H9 (cell line): ENCODE measurements at regions not wholly inside any gene's neighbourhood (a gene's known extent, or its start where the extent isn't known, plus 50 kb on each side); places are given as distances from the start of the nearest gene placed in this dataset.

Experiments used
- DNase-seq: peaks from one replicate; pipeline ENCODE4 v3.0.0-alpha.2; 2017
- H2AFZ ChIP-seq: one replicate; pipeline ENCODE4 v1.6.1; 2013; ENCODE audit warnings: mild to moderate bottlenecking, low read length, control low read depth, moderate library complexity
- H2AK5ac ChIP-seq: 2 replicates; pipeline ENCODE4 v1.6.1; 2013; ENCODE audit warnings: low read length, control low read depth, mixed read lengths; ENCODE audit not compliant: insufficient read length
- H2BK120ac ChIP-seq: one replicate; pipeline ENCODE4 v1.6.1; 2013; ENCODE audit warnings: low read depth, mild to moderate bottlenecking, low read length, control low read depth, inconsistent platforms; ENCODE audit not compliant: poor library complexity, severe bottlenecking
- H2BK12ac ChIP-seq: 2 replicates; pipeline ENCODE4 v1.6.1; 2013; ENCODE audit warnings: low read length, control low read depth, mixed read lengths, low read depth; ENCODE audit not compliant: insufficient read length
- H2BK15ac ChIP-seq: 2 replicates; pipeline ENCODE4 v1.6.1; 2013; ENCODE audit warnings: low read depth, low read length, control low read depth
- H2BK20ac ChIP-seq: one replicate; pipeline ENCODE4 v1.6.1; 2013; ENCODE audit warnings: low read depth, mild to moderate bottlenecking, low read length, control low read depth, inconsistent platforms; ENCODE audit not compliant: poor library complexity, severe bottlenecking
- H2BK5ac ChIP-seq: 2 replicates; pipeline ENCODE4 v1.6.1; 2013; ENCODE audit warnings: low read length, control low read depth, mixed read lengths; ENCODE audit not compliant: insufficient read length
- H3K14ac ChIP-seq: 2 replicates; pipeline ENCODE4 v1.6.1; 2013; ENCODE audit warnings: low read length, control low read depth; ENCODE audit not compliant: insufficient read depth
- H3K18ac ChIP-seq: 2 replicates; pipeline ENCODE4 v1.6.1; 2013; ENCODE audit warnings: low read depth, mild to moderate bottlenecking, mixed read lengths, low read length, control low read depth; ENCODE audit not compliant: insufficient read length
- H3K23ac ChIP-seq: 2 replicates; pipeline ENCODE4 v1.6.1; 2013; ENCODE audit warnings: low read length, control low read depth, mixed read lengths, low read depth; ENCODE audit not compliant: insufficient read length
- H3K23me2 ChIP-seq: 2 replicates; pipeline ENCODE4 v1.6.1; 2013; ENCODE audit warnings: low read depth, mild to moderate bottlenecking, mixed read lengths, low read length, control low read depth; ENCODE audit not compliant: insufficient read length, poor library complexity, severe bottlenecking
- H3K27ac ChIP-seq: 2 replicates; pipeline ENCODE4 v1.5.1; 2013; ENCODE audit warnings: low read length, control low read depth, mixed read lengths, low read depth; ENCODE audit not compliant: insufficient read length
- H3K27me3 ChIP-seq: 2 replicates; pipeline ENCODE4 v1.6.1; 2013; ENCODE audit warnings: low read length, control low read depth, inconsistent platforms; ENCODE audit not compliant: insufficient read depth
- H3K4ac ChIP-seq: 2 replicates; pipeline ENCODE4 v1.6.1; 2013; ENCODE audit warnings: low read depth, mild to moderate bottlenecking, control low read depth, inconsistent platforms, low read length, moderate library complexity
- H3K4me1 ChIP-seq: 2 replicates; pipeline ENCODE4 v1.6.1; 2013; ENCODE audit warnings: low read length, control low read depth, inconsistent platforms; ENCODE audit not compliant: insufficient read depth
- H3K4me2 ChIP-seq: 2 replicates; pipeline ENCODE4 v1.6.1; 2013; ENCODE audit warnings: low read length, control low read depth, mixed read lengths; ENCODE audit not compliant: insufficient read length, insufficient read depth
- H3K56ac ChIP-seq: 2 replicates; pipeline ENCODE4 v1.6.1; 2013; ENCODE audit warnings: low read depth, mild to moderate bottlenecking, mixed read lengths, low read length, control low read depth; ENCODE audit not compliant: insufficient read length
- H3K79me1 ChIP-seq: 2 replicates; pipeline ENCODE4 v1.6.1; 2013; ENCODE audit warnings: low read depth, mild to moderate bottlenecking, moderate library complexity, low read length, control low read depth, inconsistent platforms; ENCODE audit not compliant: insufficient read depth, poor library complexity, severe bottlenecking
- H3K79me2 ChIP-seq: 2 replicates; pipeline ENCODE4 v1.6.1; 2013; ENCODE audit warnings: low read length, control low read depth, inconsistent platforms; ENCODE audit not compliant: insufficient read depth
- H3K9ac ChIP-seq: 2 replicates; pipeline ENCODE4 v1.6.1; 2013; ENCODE audit warnings: low read length, control low read depth, mixed read lengths; ENCODE audit not compliant: insufficient read length; ENCODE audit errors: extremely low read depth
- H3K9me3 ChIP-seq: one replicate; pipeline ENCODE4 v1.6.1; 2013; ENCODE audit warnings: low read depth, low read length, inconsistent platforms; ENCODE audit not compliant: control insufficient read depth
- H3T11ph ChIP-seq: one replicate; pipeline ENCODE4 v1.6.1; 2013; ENCODE audit warnings: mild to moderate bottlenecking, low read length, control low read depth, inconsistent platforms
- H4K20me1 ChIP-seq: one replicate; pipeline ENCODE4 v1.6.1; 2013; ENCODE audit not compliant: control insufficient read depth, insufficient read length, insufficient read depth
- H4K5ac ChIP-seq: 2 replicates; pipeline ENCODE4 v1.6.1; 2013; ENCODE audit warnings: low read depth, mild to moderate bottlenecking, mixed read lengths, low read length, control low read depth; ENCODE audit not compliant: insufficient read length
- H4K8ac ChIP-seq: replicated peaks from 2 replicates; pipeline ENCODE4 v1.6.1; 2013; ENCODE audit warnings: low read length, control low read depth, mixed read lengths, low read depth; ENCODE audit not compliant: insufficient read length
- H4K91ac ChIP-seq: 2 replicates; pipeline ENCODE4 v1.6.1; 2013; ENCODE audit warnings: low read depth, mild to moderate bottlenecking, moderate library complexity, mixed read lengths, low read length, control low read depth; ENCODE audit not compliant: insufficient read length
- H3K27ac Mint-ChIP-seq, 3 experiments: 2 replicates in 2 of 3; 3 replicates in 1 of 3; pipeline ENCODE4 v1.8.0; 2020 to 2021; ENCODE audit warnings: mixed read lengths in 3 of 3, mild to moderate bottlenecking in 1 of 3, moderate library complexity in 1 of 3
- H3K27me3 Mint-ChIP-seq: 2 replicates; pipeline ENCODE4 v1.8.0; 2021; ENCODE audit warnings: low read depth, mild to moderate bottlenecking, moderate library complexity, mixed read lengths
- H3K36me3 Mint-ChIP-seq, 3 experiments: 2 replicates in 2 of 3; 3 replicates in 1 of 3; pipeline ENCODE4 v1.8.0; 2020 to 2021; ENCODE audit warnings: low read depth in 3 of 3, mixed read lengths in 3 of 3; ENCODE audit not compliant: insufficient read depth in 1 of 3
- H3K4me1 Mint-ChIP-seq, 2 experiments: 2 replicates each; pipeline ENCODE4 v1.8.0; 2020; ENCODE audit warnings: mixed read lengths in 2 of 2
- H3K4me3 Mint-ChIP-seq, 2 experiments: 2 replicates in 1 of 2; 3 replicates in 1 of 2; pipeline ENCODE4 v1.8.0; 2020 to 2021; ENCODE audit warnings: mild to moderate bottlenecking in 2 of 2, mixed read lengths in 2 of 2, moderate library complexity in 1 of 2
- H3K9me3 Mint-ChIP-seq, 2 experiments: 2 replicates in 1 of 2; 3 replicates in 1 of 2; pipeline ENCODE4 v1.8.0; 2020; ENCODE audit warnings: mild to moderate bottlenecking in 2 of 2, mixed read lengths in 2 of 2, moderate library complexity in 1 of 2
- CTCF ChIP-seq: fragments of 200-600 bp; sonication (generic); conservative IDR thresholded peaks from 3 replicates; pipeline ENCODE4 v1.8.0; 2021; ENCODE audit warnings: antibody characterized with exemption, mild to moderate bottlenecking
- WGBS: extraction: QIAGEN DNeasy Blood & Tissue Kit; methylation state at CpG from one replicate; pipeline ENCODE4 v1.1.7; 2013; ENCODE audit warnings: missing lambda C conversion rate, low lambda C conversion rate, mixed read lengths; ENCODE audit not compliant: insufficient read length; ENCODE audit errors: extremely low coverage; 5-methylcytosine and 5-hydroxymethylcytosine counted together

- Histone ChIP-seq H3K4me2 (no peak overlapping the region), H3K23me2 (no peaks in the 10 kb centered on the region), H2BK12ac (no peak overlapping the region), H3K79me2 (no peaks in the 10 kb centered on the region), H3K18ac (no peak overlapping the region), H3K9me3 (no peaks in the 10 kb centered on the region), H2BK120ac (no peak overlapping the region), H2BK20ac (no peak overlapping the region), H3K23ac (no peak overlapping the region), H2BK5ac (no peak overlapping the region), H3K14ac (no peak overlapping the region), H3K4ac (no peak overlapping the region), H3T11ph (no peak overlapping the region), H3K4me1 (no peaks in the 10 kb centered on the region), H4K8ac (no peak overlapping the region), H3K27ac (no peak overlapping the region), H2BK15ac (no peak overlapping the region), H4K91ac (no peak overlapping the region), H3K9ac (no peak overlapping the region), H2AFZ (no peak overlapping the region), H4K5ac (no peak overlapping the region), H4K20me1 (no peaks in the 10 kb centered on the region), H3K79me1 (no peaks in the 10 kb centered on the region), H2AK5ac (no peak overlapping the region), H3K27me3 (no peaks in the 10 kb centered on the region), H3K56ac (no peak overlapping the region)
- H3K9me3 Mint-ChIP-seq, result peaks cover 5 to 11% of the 10 kb centered on the region in 2 experiments; a peak in 3 of 5 replicates
- H3K4me1 Mint-ChIP-seq, result peaks cover 6 to 9% of the 10 kb centered on the region in 2 experiments
- H3K27me3 Mint-ChIP-seq, result peaks cover 18% of the 10 kb centered on the region
- TF ChIP-seq CTCF, result no peak
- no peak for DNase-seq
- no CpG with 5 or more reads among the region's 12 CpGs for WGBS
- H3K4me3 Mint-ChIP-seq, result no peak overlapping the region
- H3K36me3 Mint-ChIP-seq, result peaks cover 0 to 10% (median 7%) of the 10 kb centered on the region in 3 experiments; a peak in 5 of 7 replicates
- H3K27ac Mint-ChIP-seq, result no peak overlapping the region
These were observed 296.7 kb upstream of the FOXF1 start for GRCh38 chr16:86213437-86214205.
